ENCODE measurements at regions not wholly inside any gene's neighbourhood (a gene's known extent, or its start where the extent isn't known, plus 50 kb on each side); places are given as distances from the start of the nearest gene placed in this dataset.
A peak's percentile ranks its signal among the peaks of the same experiment; 100 is the strongest.

- H3K4me2 ChIP-seq (ENCODE audit: insufficient read depth in 1 of 2, low read depth in 2 of 2, low read length in 2 of 2), result no peak overlapping the region
Observed at GRCh38 chr4:13783800-13784411, 156.4 kb upstream of the BOD1L1 start.

More at GRCh38 chr4:13783800-13784411, 156.4 kb upstream of the BOD1L1 start:
- H2AFZ ChIP-seq (ENCODE audit: low read length), result 0 out of 2 replicates have a peak overlapping the region, but pooled peaks have one; percentile 16
- H2BK15ac ChIP-seq (ENCODE audit: low read length), result no peak overlapping the region
- no peaks in the 10 kb centered on the region for H3K27me3 ChIP-seq (replicated peaks in 1 of 4; ENCODE audit: control insufficient read depth in 3 of 4, extremely low read depth in 1 of 4, insufficient read depth in 3 of 4, low read length in 3 of 4)
- no peak for DNase-seq (ENCODE audit: low read depth in 1 of 2, low spot score in 2 of 2)
- no peak overlapping the region for H3K18ac ChIP-seq (ENCODE audit: extremely low read depth, low read length)
- H4K5ac ChIP-seq (ENCODE audit: insufficient read length, low read depth, low read length), result no peak overlapping the region
- no peak overlapping the region for H3K4me3 ChIP-seq (ENCODE audit: extremely low read depth in 1 of 4, insufficient read depth in 2 of 4, low read depth in 3 of 4, low read length in 4 of 4)
- no peak overlapping the region for H3K9ac ChIP-seq (replicated peaks in 1 of 4; ENCODE audit: extremely low read depth in 1 of 4, low read depth in 3 of 4, low read length in 3 of 4)
- H3K9me3 ChIP-seq (ENCODE audit: insufficient read depth in 2 of 2, low read depth in 1 of 2, low read length in 1 of 2), result no peaks in the 10 kb centered on the region
- H2AK5ac ChIP-seq (ENCODE audit: low read depth, low read length), result no peak overlapping the region
- CTCF ChIA-PET (ENCODE audit: partially characterized antibody), result interaction anchor here (1.2 kb wide), 1 partner anchor 42 kb away, joined by 3 read pairs; no protein-coding TSS in a partner anchor
- no peak for TF ChIP-seq CBX8 (IDR thresholded peaks at IDR 0.05; ENCODE audit: borderline replicate concordance, low read depth, low read length)
- no peak for TF ChIP-seq PHF8 (conservative IDR thresholded peaks at IDR 0.05; ENCODE audit: low read depth, low read length)
- no peak for TF ChIP-seq TAF7 (optimal IDR thresholded peaks at IDR 0.05; ENCODE audit: borderline replicate concordance, low read depth, low read length)
- TF ChIP-seq HDAC2 (IDR thresholded peaks at IDR 0.05; ENCODE audit: borderline replicate concordance in 1 of 2, low read depth in 2 of 2, low read length in 2 of 2), result no peak
- TF ChIP-seq TBP (IDR thresholded peaks at IDR 0.05; ENCODE audit: low read depth, low read length), result no peak
- TF ChIP-seq POU5F1 (IDR thresholded peaks at IDR 0.05; ENCODE audit: low read depth, low read length), result no peak
- no peak for TF ChIP-seq BCL11A (IDR thresholded peaks at IDR 0.05; ENCODE audit: low read depth in 2 of 2, low read length in 2 of 2)
- TF ChIP-seq RXRA (IDR thresholded peaks at IDR 0.05; ENCODE audit: insufficient read depth, low read depth, low read length), result no peak
- TF ChIP-seq EP300 (IDR thresholded peaks at IDR 0.05; ENCODE audit: borderline replicate concordance in 1 of 2, low read depth in 2 of 2, low read length in 2 of 2), result no peak
- TF ChIP-seq SIRT6 (IDR thresholded peaks at IDR 0.05; ENCODE audit: low read length), result no peak
- no peak for TF ChIP-seq CEBPB (IDR thresholded peaks at IDR 0.05; ENCODE audit: low read depth, low read length)
- no peak for TF ChIP-seq RBBP5 (IDR thresholded peaks at IDR 0.05; ENCODE audit: borderline replicate concordance, low read depth, low read length)
- H3K79me2 ChIP-seq (ENCODE audit: control insufficient read depth in 1 of 2, insufficient read depth in 2 of 2, low read length in 2 of 2), result no peaks in the 10 kb centered on the region
- no peaks in the 10 kb centered on the region for H3K79me1 ChIP-seq (ENCODE audit: low read depth, low read length)
- no peak overlapping the region for H3K4ac ChIP-seq (replicated peaks; ENCODE audit: insufficient read length, low read depth, low read length)
- H4K20me1 ChIP-seq (replicated peaks in 1 of 2; ENCODE audit: control insufficient read depth in 1 of 2, insufficient read depth in 2 of 2, low read length in 2 of 2), result no peaks in the 10 kb centered on the region
- H2BK20ac ChIP-seq (ENCODE audit: low read length), result no peak overlapping the region
- H4K91ac ChIP-seq (replicated peaks; ENCODE audit: insufficient read length, low read length), result no peak overlapping the region
- 76% methylated on average over 8 of the region's 8 CpGs; no CpG with 5 or more reads in 1 of the 2 experiments for WGBS, 2 experiments (ENCODE audit: extremely low coverage in 1 of 2, insufficient coverage in 1 of 2, insufficient read length in 1 of 2, insufficient replicate concordance in 2 of 2, low coverage in 1 of 2, low lambda C conversion rate in 2 of 2, missing lambda C conversion rate in 1 of 2)
- POLR2A ChIA-PET (ENCODE audit: partially characterized antibody), result no interaction called here
- H2BK5ac ChIP-seq (ENCODE audit: low read depth, low read length), result no peak overlapping the region
- H3K4me1 ChIP-seq (replicated peaks in 1 of 4; ENCODE audit: control insufficient read depth in 3 of 4, insufficient read depth in 4 of 4, low read length in 3 of 4), result no peaks in the 10 kb centered on the region
- H3K14ac ChIP-seq (ENCODE audit: insufficient read length), result no peak overlapping the region
- H4K8ac ChIP-seq (ENCODE audit: extremely low read depth, insufficient read depth, low read length), result no peak overlapping the region
- FAIRE-seq, result no peak
- no peak overlapping the region for H2BK12ac ChIP-seq (ENCODE audit: low read depth, low read length)
- H2BK120ac ChIP-seq (replicated peaks; ENCODE audit: low read depth, low read length), result no peak overlapping the region
- no peak overlapping the region for H3K23ac ChIP-seq (ENCODE audit: insufficient read length)
- H3K27ac ChIP-seq (ENCODE audit: low read depth, low read length), result no peak overlapping the region
- H3K23me2 ChIP-seq (ENCODE audit: low read depth, low read length), result no peaks in the 10 kb centered on the region
- H3K36me3 ChIP-seq (ENCODE audit: control insufficient read depth in 2 of 4, insufficient read depth in 4 of 4, low read length in 3 of 4), result no peaks in the 10 kb centered on the region
- H3K56ac ChIP-seq (replicated peaks; ENCODE audit: insufficient read length, low read depth, low read length), result no peak overlapping the region

Data from H1 (cell line).